ENCODE measurements at regions not wholly inside any gene's neighbourhood (a gene's known extent, or its start where the extent isn't known, plus 50 kb on each side); places are given as distances from the start of the nearest gene placed in this dataset.

- H4K20me1 ChIP-seq (replicated peaks; ENCODE audit: control insufficient read depth, extremely low read depth, insufficient read depth, low read length), result no peaks in the 10 kb centered on the region
- ChIA-PET POLR2A (no interaction called here), CTCF (interaction anchor here (1.8 to 4.4 kb wide), 4 partner anchors 14 to 121 kb away, joined by 4 to 19 read pairs (median 8); no protein-coding TSS in a partner anchor)
- dilution Hi-C loops (cut with MboI; ENCODE audit: extremely low pct_ligation_motif_present, low sequenced_read_pairs) (no loop called here), intact Hi-C loops (cut with micrococcal nuclease) (loop anchor here (2.0 to 5.0 kb wide), 2 partner anchors 18 to 36 kb away; no protein-coding TSS in a partner anchor)
- H3K9ac ChIP-seq (replicated peaks; ENCODE audit: extremely low read depth, insufficient read depth, low read length), result no peak overlapping the region
- no peak for TF ChIP-seq GATA2 (IDR thresholded peaks at IDR 0.05; ENCODE audit: insufficient read depth, insufficient read length, low read depth, low read length)
- TF ChIP-seq POLR2A (IDR thresholded peaks at IDR 0.05; ENCODE audit: low read depth, low read length), result no peak
- no peak for TF ChIP-seq MAX (IDR thresholded peaks at IDR 0.05; ENCODE audit: insufficient read depth, insufficient read length)
- TF ChIP-seq EZH2 (IDR thresholded peaks at IDR 0.05; ENCODE audit: borderline replicate concordance, low read depth, low read length, severe bottlenecking), result no peak
- no peak for TF ChIP-seq FOS (IDR thresholded peaks at IDR 0.05; ENCODE audit: borderline replicate concordance, insufficient read depth, low read length)
- no peak for TF ChIP-seq POLR2AphosphoS5 (IDR thresholded peaks at IDR 0.05; ENCODE audit: insufficient read depth, low read depth, low read length)
- no peak for TF ChIP-seq MYC (IDR thresholded peaks at IDR 0.05; ENCODE audit: low read depth, low read length)
- no peak for TF ChIP-seq JUN (IDR thresholded peaks at IDR 0.05; ENCODE audit: borderline replicate concordance, insufficient read depth, insufficient read length, low read depth)
- no peak for TF ChIP-seq CTCF (IDR thresholded peaks at IDR 0.05; ENCODE audit: extremely low read depth in 1 of 2, insufficient read depth in 1 of 2, low read depth in 1 of 2, low read length in 2 of 2)
- no peaks in the 10 kb centered on the region for H3K79me2 ChIP-seq (ENCODE audit: control insufficient read depth, insufficient read depth, low read length)
- no peak overlapping the region for H3K4me2 ChIP-seq (ENCODE audit: insufficient read depth, low read length)
- DNase-seq (ENCODE audit: low read depth, low spot score) (no peak), FAIRE-seq (no peak)
- H3K27ac ChIP-seq (ENCODE audit: insufficient read depth, low read depth, low read length), result no peak overlapping the region
- no peak overlapping the region for H3K4me3 ChIP-seq (replicated peaks in 1 of 3; ENCODE audit: insufficient read depth in 1 of 3, low read depth in 1 of 3, low read length in 3 of 3)
- no peaks in the 10 kb centered on the region for H3K9me1 ChIP-seq (replicated peaks; ENCODE audit: control insufficient read depth, extremely low read depth, insufficient read depth, low read length)
- H3K36me3 ChIP-seq (ENCODE audit: control insufficient read depth in 2 of 2, extremely low read depth in 1 of 2, insufficient read depth in 2 of 2, low read length in 2 of 2), result no peaks in the 10 kb centered on the region
- no peaks in the 10 kb centered on the region for H3K9me3 ChIP-seq (replicated peaks; ENCODE audit: control insufficient read depth, insufficient read depth, low read length)
- no peak overlapping the region for H2AFZ ChIP-seq (ENCODE audit: low read depth, low read length)
- BruUV-seq (replicated peaks), result no TSS peak
- H3K27me3 ChIP-seq (ENCODE audit: control insufficient read depth in 2 of 2, insufficient read depth in 2 of 2, low read length in 2 of 2), result no peaks in the 10 kb centered on the region
- H3K4me1 ChIP-seq (ENCODE audit: control insufficient read depth, extremely low read depth, insufficient read depth, low read length), result peaks cover 17% of the 10 kb centered on the region
Observed at GRCh38 chr11:10913075-10913474, 55.2 kb upstream of the ZBED5 start.
